ENCODE measurements at regions not wholly inside any gene's neighbourhood (a gene's known extent, or its start where the extent isn't known, plus 50 kb on each side); places are given as distances from the start of the nearest gene placed in this dataset.

DNA sequence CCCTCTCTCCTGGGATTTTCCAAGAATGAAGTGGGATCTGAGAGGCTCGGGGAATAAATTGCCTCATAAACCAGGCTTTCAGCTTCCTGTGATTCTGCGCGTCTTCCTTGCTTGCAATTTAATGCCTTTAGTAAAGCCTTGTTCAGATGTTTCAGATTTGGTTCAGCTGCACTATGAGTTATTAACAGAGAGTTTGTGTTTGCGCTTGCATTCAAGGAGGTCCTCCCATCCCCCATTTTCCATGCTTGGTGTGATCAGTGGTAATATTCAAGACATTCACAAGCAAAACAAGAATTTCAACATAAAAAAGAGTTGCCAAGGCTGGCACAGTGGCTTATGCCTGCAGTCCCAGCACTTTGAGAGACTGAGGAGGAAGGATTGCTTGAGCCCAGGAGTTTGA, 1068.9 kb downstream of the TYW1 start:
- H3K79me2 ChIP-seq (ENCODE audit: control insufficient read depth, insufficient read depth, low read length), result no peaks in the 10 kb centered on the region
- TF ChIP-seq, protein P1, sequence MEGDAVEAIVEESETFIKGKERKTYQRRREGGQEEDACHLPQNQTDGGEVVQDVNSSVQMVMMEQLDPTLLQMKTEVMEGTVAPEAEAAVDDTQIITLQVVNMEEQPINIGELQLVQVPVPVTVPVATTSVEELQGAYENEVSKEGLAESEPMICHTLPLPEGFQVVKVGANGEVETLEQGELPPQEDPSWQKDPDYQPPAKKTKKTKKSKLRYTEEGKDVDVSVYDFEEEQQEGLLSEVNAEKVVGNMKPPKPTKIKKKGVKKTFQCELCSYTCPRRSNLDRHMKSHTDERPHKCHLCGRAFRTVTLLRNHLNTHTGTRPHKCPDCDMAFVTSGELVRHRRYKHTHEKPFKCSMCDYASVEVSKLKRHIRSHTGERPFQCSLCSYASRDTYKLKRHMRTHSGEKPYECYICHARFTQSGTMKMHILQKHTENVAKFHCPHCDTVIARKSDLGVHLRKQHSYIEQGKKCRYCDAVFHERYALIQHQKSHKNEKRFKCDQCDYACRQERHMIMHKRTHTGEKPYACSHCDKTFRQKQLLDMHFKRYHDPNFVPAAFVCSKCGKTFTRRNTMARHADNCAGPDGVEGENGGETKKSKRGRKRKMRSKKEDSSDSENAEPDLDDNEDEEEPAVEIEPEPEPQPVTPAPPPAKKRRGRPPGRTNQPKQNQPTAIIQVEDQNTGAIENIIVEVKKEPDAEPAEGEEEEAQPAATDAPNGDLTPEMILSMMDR (conservative IDR thresholded peaks at IDR 0.05 in 1 of 2, IDR thresholded peaks at IDR 0.05 in 1 of 2; ENCODE audit: low read depth in 1 of 2, low read length in 2 of 2), result no peak
- no peak for TF ChIP-seq EZH2 (IDR thresholded peaks at IDR 0.05; ENCODE audit: low read length, missing control alignments)
- no peak overlapping the region for H3K9ac ChIP-seq (ENCODE audit: insufficient read depth, low read length)
- no peak for DNase-seq (ENCODE audit: low read depth in 2 of 2)
- H3K36me3 ChIP-seq (ENCODE audit: control insufficient read depth, insufficient read depth, low read length), result no peaks in the 10 kb centered on the region
- no peaks in the 10 kb centered on the region for H3K9me3 ChIP-seq (ENCODE audit: control insufficient read depth, insufficient read depth, low read depth, low read length)
- H3K4me3 ChIP-seq (replicated peaks in 1 of 4; ENCODE audit: control extremely low read depth in 1 of 4, insufficient read depth in 1 of 4, low read depth in 3 of 4, low read length in 4 of 4), result no peak overlapping the region
- no peaks in the 10 kb centered on the region for H4K20me1 ChIP-seq (ENCODE audit: control insufficient read depth, extremely low read depth, insufficient read depth, low read length)
- no peak overlapping the region for H3K4me2 ChIP-seq (ENCODE audit: extremely low read depth, insufficient read depth, low read length)
- no peak overlapping the region for H3K27ac ChIP-seq (ENCODE audit: insufficient read depth, low read length)
- no peak overlapping the region for H2AFZ ChIP-seq (ENCODE audit: low read length)
- no peaks in the 10 kb centered on the region for H3K27me3 ChIP-seq (ENCODE audit: control insufficient read depth, insufficient read depth, low read length)
- H3K4me1 ChIP-seq (ENCODE audit: control insufficient read depth, extremely low read depth, insufficient read depth, low read length), result no peaks in the 10 kb centered on the region

- Histone ChIP-seq H3K4me2 (ENCODE audit: extremely low read depth, insufficient read depth, low read length) (no peak overlapping the region), H4K20me1 (ENCODE audit: control insufficient read depth, extremely low read depth, insufficient read depth, low read length) (no peaks in the 10 kb centered on the region), H3K9me3 (ENCODE audit: control insufficient read depth, insufficient read depth, low read depth, low read length) (no peaks in the 10 kb centered on the region), H3K4me1 (ENCODE audit: control insufficient read depth, extremely low read depth, insufficient read depth, low read length) (no peaks in the 10 kb centered on the region), H3K9ac (ENCODE audit: insufficient read depth, low read length) (no peak overlapping the region), H3K79me2 (ENCODE audit: control insufficient read depth, insufficient read depth, low read length) (no peaks in the 10 kb centered on the region), H2AFZ (ENCODE audit: low read length) (no peak overlapping the region), H3K36me3 (ENCODE audit: control insufficient read depth, insufficient read depth, low read length) (no peaks in the 10 kb centered on the region), H3K27ac (ENCODE audit: insufficient read depth, low read length) (no peak overlapping the region), H3K4me3 (replicated peaks in 1 of 4; ENCODE audit: control extremely low read depth in 1 of 4, insufficient read depth in 1 of 4, low read depth in 3 of 4, low read length in 4 of 4) (no peak overlapping the region), H3K27me3 (ENCODE audit: control insufficient read depth, insufficient read depth, low read length) (no peaks in the 10 kb centered on the region)
- TF ChIP-seq EZH2 (IDR thresholded peaks at IDR 0.05; ENCODE audit: low read length, missing control alignments), result no peak
- TF ChIP-seq, protein P1 (conservative IDR thresholded peaks at IDR 0.05 in 1 of 2, IDR thresholded peaks at IDR 0.05 in 1 of 2; ENCODE audit: low read depth in 1 of 2, low read length in 2 of 2), result no peak
- DNase-seq (ENCODE audit: low read depth in 2 of 2), result no peak
Measured at GRCh38 chr7:68067845-68068244, 1071.2 kb downstream of the TYW1 start.

- Histone ChIP-seq H3K36me3 (ENCODE audit: control insufficient read depth, insufficient read depth, low read length) (no peaks in the 10 kb centered on the region), H3K9me3 (ENCODE audit: control insufficient read depth, insufficient read depth, low read depth, low read length) (no peaks in the 10 kb centered on the region), H2AFZ (ENCODE audit: low read length) (no peak overlapping the region), H3K9ac (ENCODE audit: insufficient read depth, low read length) (no peak overlapping the region), H3K79me2 (ENCODE audit: control insufficient read depth, insufficient read depth, low read length) (no peaks in the 10 kb centered on the region), H3K27ac (ENCODE audit: insufficient read depth, low read length) (no peak overlapping the region), H3K4me1 (ENCODE audit: control insufficient read depth, extremely low read depth, insufficient read depth, low read length) (no peaks in the 10 kb centered on the region), H4K20me1 (ENCODE audit: control insufficient read depth, extremely low read depth, insufficient read depth, low read length) (no peaks in the 10 kb centered on the region), H3K27me3 (ENCODE audit: control insufficient read depth, insufficient read depth, low read length) (no peaks in the 10 kb centered on the region), H3K4me3 (replicated peaks in 1 of 4; ENCODE audit: control extremely low read depth in 1 of 4, insufficient read depth in 1 of 4, low read depth in 3 of 4, low read length in 4 of 4) (no peak overlapping the region), H3K4me2 (ENCODE audit: extremely low read depth, insufficient read depth, low read length) (no peak overlapping the region)
- no peak for TF ChIP-seq EZH2 (IDR thresholded peaks at IDR 0.05; ENCODE audit: low read length, missing control alignments)
- TF ChIP-seq, protein P1 (conservative IDR thresholded peaks at IDR 0.05 in 1 of 2, IDR thresholded peaks at IDR 0.05 in 1 of 2; ENCODE audit: low read depth in 1 of 2, low read length in 2 of 2), result no peak
- no peak for DNase-seq (ENCODE audit: low read depth in 2 of 2)
Measured at GRCh38 chr7:68070992-68071391, 1074.4 kb downstream of the TYW1 start.

All from fibroblast of lung (primary cell).